ENCODE measurements at regions not wholly inside any gene's neighbourhood (a gene's known extent, or its start where the extent isn't known, plus 50 kb on each side); places are given as distances from the start of the nearest gene placed in this dataset.

- DNase-seq (no peak), ATAC-seq (no peak)
- Histone ChIP-seq H3K4me1 (ENCODE audit: insufficient read depth, low read length) (no peaks in the 10 kb centered on the region), H2AFZ (ENCODE audit: low read length) (no peak overlapping the region), H3K79me2 (ENCODE audit: low read length) (no peaks in the 10 kb centered on the region), H3K4me3 (ENCODE audit: low read length) (no peak overlapping the region), H3K9ac (ENCODE audit: low read length) (no peak overlapping the region), H3F3A (ENCODE audit: low read length, unreplicated experiment) (no peaks in the 10 kb centered on the region), H3K9me3 (ENCODE audit: low read length) (no peaks in the 10 kb centered on the region), H3K27me3 (ENCODE audit: low read length) (no peaks in the 10 kb centered on the region), H3K4me2 (ENCODE audit: low read length) (no peak overlapping the region), H3K9me2 (replicated peaks; ENCODE audit: low read length) (no peaks in the 10 kb centered on the region), H4K20me1 (ENCODE audit: low read length) (no peaks in the 10 kb centered on the region), H3K36me3 (ENCODE audit: low read depth, low read length) (no peaks in the 10 kb centered on the region), H3K27ac (ENCODE audit: low read length) (no peak overlapping the region)
- no peak for TF ChIP-seq CTCF (conservative IDR thresholded peaks at IDR 0.05; ENCODE audit: low read depth, low read length)
- no peak for TF ChIP-seq EZH2 (IDR thresholded peaks at IDR 0.05; ENCODE audit: low read length, unreplicated experiment)
- TF ChIP-seq EZH2phosphoT487 (IDR thresholded peaks at IDR 0.05; ENCODE audit: borderline replicate concordance, low read length): no peak
- no TSS peak for BruUV-seq (replicated peaks)
- CTCF ChIA-PET: no interaction called here
- POLR2A ChIA-PET (ENCODE audit: unreplicated experiment): no interaction called here
- intact Hi-C loops (cut with micrococcal nuclease): loop anchor here (10.0 kb wide), 1 partner anchor 624 kb away; no protein-coding TSS in a partner anchor
Observed at GRCh38 chr4:149280806-149281205, 534.8 kb downstream of the IQCM start.

GRCh38 chr4:149279776-149280175 lies 535.9 kb downstream of the IQCM start:
- H3F3A ChIP-seq (ENCODE audit: low read length, unreplicated experiment): no peaks in the 10 kb centered on the region
- H3K79me2 ChIP-seq (ENCODE audit: low read length): no peaks in the 10 kb centered on the region
- DNase-seq: no peak
- no peak overlapping the region for H3K4me2 ChIP-seq (ENCODE audit: low read length)
- H4K20me1 ChIP-seq (ENCODE audit: low read length): no peaks in the 10 kb centered on the region
- H3K36me3 ChIP-seq (ENCODE audit: low read depth, low read length): no peaks in the 10 kb centered on the region
- TF ChIP-seq EZH2 (IDR thresholded peaks at IDR 0.05; ENCODE audit: low read length, unreplicated experiment): no peak
- TF ChIP-seq EZH2phosphoT487 (IDR thresholded peaks at IDR 0.05; ENCODE audit: borderline replicate concordance, low read length): no peak
- TF ChIP-seq CTCF (conservative IDR thresholded peaks at IDR 0.05; ENCODE audit: low read depth, low read length): no peak
- no TSS peak for BruUV-seq (replicated peaks)
- H3K27me3 ChIP-seq (ENCODE audit: low read length): no peaks in the 10 kb centered on the region
- CTCF ChIA-PET: no interaction called here
- no peaks in the 10 kb centered on the region for H3K9me3 ChIP-seq (ENCODE audit: low read length)
- no peak overlapping the region for H3K4me3 ChIP-seq (ENCODE audit: low read length)
- H3K4me1 ChIP-seq (ENCODE audit: insufficient read depth, low read length): no peaks in the 10 kb centered on the region
- H2AFZ ChIP-seq (ENCODE audit: low read length): no peak overlapping the region
- ATAC-seq: no peak
- no peaks in the 10 kb centered on the region for H3K9me2 ChIP-seq (replicated peaks; ENCODE audit: low read length)
- H3K9ac ChIP-seq (ENCODE audit: low read length): no peak overlapping the region
- POLR2A ChIA-PET (ENCODE audit: unreplicated experiment): no interaction called here
- intact Hi-C loops (cut with micrococcal nuclease): loop anchor here (10.0 kb wide), 1 partner anchor 625 kb away; no protein-coding TSS in a partner anchor
- H3K27ac ChIP-seq (ENCODE audit: low read length): no peak overlapping the region

DNA sequence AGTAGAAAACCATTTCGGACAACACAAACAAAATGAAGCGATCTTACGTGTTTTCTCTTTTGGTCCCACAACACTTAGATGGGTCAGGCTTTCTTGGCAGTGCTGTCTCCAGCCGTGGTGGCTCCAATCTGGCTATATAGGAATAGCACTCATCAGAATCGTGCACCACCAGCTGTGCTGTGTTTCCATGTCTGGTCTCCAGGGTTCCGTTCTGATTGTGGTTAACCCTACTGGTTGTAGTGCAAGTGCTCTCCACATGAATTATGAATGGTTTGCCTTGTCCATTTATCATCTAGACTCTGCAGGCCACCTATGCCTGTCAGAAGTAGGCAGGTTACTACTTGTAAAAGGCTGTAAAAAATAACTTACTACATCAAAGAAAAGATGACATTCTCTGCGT lies 536.3 kb downstream of the IQCM start:
- Histone ChIP-seq H3K9ac (ENCODE audit: low read length) (no peak overlapping the region), H3K36me3 (ENCODE audit: low read depth, low read length) (no peaks in the 10 kb centered on the region), H3K27me3 (ENCODE audit: low read length) (no peaks in the 10 kb centered on the region), H3F3A (ENCODE audit: low read length, unreplicated experiment) (no peaks in the 10 kb centered on the region), H2AFZ (ENCODE audit: low read length) (no peak overlapping the region), H3K4me1 (ENCODE audit: insufficient read depth, low read length) (no peaks in the 10 kb centered on the region), H3K4me2 (ENCODE audit: low read length) (no peak overlapping the region), H3K27ac (ENCODE audit: low read length) (no peak overlapping the region), H3K4me3 (ENCODE audit: low read length) (no peak overlapping the region), H3K79me2 (ENCODE audit: low read length) (no peaks in the 10 kb centered on the region), H4K20me1 (ENCODE audit: low read length) (no peaks in the 10 kb centered on the region), H3K9me2 (replicated peaks; ENCODE audit: low read length) (no peaks in the 10 kb centered on the region), H3K9me3 (ENCODE audit: low read length) (no peaks in the 10 kb centered on the region)
- ATAC-seq (no peak), DNase-seq (no peak)
- BruUV-seq (replicated peaks): no TSS peak
- ChIA-PET POLR2A (ENCODE audit: unreplicated experiment) (no interaction called here), CTCF (no interaction called here)
- intact Hi-C loops (cut with micrococcal nuclease): no loop called here
- TF ChIP-seq CTCF (conservative IDR thresholded peaks at IDR 0.05; ENCODE audit: low read depth, low read length) (no peak), EZH2phosphoT487 (IDR thresholded peaks at IDR 0.05; ENCODE audit: borderline replicate concordance, low read length) (no peak), EZH2 (IDR thresholded peaks at IDR 0.05; ENCODE audit: low read length, unreplicated experiment) (no peak)

Measured in PC-3 (cell line).